Right lung (tissue), 2 donors: ENCODE measurements at regions not wholly inside any gene's neighbourhood (a gene's known extent, or its start where the extent isn't known, plus 50 kb on each side); places are given as distances from the start of the nearest gene placed in this dataset.

Experiments
- DNase-seq, 2 donors: peaks; one replicate each; pipeline ENCODE4 v3.0.0-alpha.2; 2013

DNA sequence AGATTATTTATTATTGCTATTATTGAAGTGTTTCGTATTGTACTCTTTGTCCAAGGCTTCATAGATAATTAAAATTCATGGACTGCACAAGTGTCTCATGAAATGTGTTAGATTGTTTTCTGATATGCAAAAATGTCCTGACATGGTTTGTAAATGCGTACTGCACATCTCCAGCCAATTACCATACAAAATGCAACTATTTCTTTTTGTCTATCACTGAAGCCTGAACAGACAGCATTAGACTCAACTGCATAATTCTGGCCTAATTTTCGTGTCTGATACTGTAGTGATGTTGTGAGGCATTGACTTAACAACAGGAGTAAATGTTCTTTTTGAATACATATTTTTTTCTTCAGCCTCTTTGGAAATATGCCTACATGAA, 498.2 kb upstream of the CD180 start:
- no peak for DNase-seq

DNA sequence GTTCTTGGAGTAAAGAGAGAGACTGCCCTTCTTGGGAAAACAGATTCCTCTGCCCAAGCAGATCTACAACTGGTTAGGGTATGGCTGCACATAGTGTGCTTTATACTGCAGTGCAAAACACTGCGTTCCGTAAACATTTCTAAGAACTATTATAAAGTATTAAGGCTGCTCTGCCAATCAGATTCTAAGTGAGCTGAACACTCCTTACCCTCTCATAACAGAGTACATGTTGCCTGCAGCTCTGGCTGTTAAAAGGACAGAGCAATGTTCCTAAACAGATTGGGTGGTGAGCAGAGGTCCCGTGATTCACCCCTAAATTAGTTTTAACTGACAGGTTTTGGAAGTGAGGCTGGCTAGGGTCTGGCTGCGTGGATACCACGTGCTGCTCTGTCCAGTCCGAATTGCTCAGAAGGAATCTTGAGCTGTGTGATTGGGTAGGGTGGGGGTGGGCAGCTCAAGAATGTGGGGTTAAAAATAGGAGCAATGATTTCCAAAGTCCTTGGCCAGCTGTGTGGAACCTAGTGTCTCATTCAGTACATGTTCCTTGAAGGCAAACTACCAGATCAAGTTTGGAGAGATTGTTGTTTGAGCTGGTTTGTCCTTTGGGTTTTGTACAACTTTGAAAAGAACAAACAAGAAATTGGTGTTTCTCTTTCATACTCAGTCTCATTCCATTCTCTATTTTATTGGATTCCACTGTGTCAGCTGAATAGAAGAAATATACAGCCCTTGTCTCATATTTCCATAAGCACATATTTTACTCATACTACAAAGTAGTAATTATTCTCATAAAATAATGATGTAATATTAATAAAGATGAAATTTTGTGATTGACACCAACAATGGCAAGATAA, 497.6 kb upstream of the CD180 start:
- DNase-seq, result peak; percentile 10 to 26

DNA sequence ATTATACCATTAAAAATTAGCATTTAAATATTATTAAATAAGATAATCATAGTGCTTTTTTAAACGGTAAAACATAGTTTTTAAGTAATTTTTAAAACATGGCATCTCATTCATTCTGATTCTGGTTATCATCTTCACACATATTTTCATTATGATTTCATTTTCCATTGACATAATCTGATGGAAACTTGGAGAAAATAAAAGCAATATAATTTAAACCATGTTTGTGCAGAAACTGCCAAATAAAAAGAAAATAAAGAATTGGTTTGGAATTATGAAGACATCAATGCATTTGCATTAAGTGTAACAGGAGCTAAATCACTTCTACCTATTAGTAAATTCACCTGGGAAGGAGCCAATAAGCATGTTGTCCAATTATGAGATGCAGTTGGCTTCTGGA, 490.1 kb upstream of the CD180 start:
- no peak for DNase-seq

DNA sequence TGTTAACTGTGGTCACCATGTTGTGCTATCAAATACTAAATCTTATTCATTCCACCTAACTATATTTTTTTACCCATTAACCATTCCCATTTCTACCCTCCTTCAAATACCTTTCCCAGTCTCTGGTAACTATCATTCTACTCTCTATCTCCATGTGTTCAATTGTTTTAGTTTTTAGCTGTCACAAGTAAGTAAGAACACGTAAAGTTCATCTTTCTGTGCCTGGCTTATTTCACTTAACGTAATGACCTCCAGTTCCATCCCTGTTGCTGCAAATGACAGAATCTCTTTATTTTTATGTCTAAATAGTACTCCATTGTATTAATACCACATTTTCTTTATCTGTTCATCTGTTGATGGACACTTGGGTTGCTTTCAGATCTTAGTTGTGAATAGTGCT, 485.1 kb upstream of the CD180 start:
- DNase-seq, result no peak

DNA sequence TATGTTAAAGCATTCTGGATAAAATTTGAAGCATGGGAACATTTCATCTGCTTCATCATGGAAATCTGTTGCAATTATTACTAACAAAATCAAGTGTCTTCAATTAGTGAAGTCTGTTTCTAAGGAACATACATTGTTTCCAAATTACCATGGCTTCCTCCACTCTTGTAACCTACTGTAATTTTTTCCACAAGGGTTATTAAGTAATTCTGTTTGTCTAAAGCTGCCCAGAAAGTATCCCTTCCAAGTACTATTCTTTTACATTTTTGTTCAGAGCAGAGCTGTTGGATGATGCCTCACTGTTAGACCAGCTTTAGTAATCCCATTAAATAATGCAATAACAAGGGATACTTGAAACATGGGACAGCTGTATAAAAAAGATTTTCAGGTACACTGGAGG, 483.5 kb upstream of the CD180 start:
- DNase-seq, result no peak

DNA sequence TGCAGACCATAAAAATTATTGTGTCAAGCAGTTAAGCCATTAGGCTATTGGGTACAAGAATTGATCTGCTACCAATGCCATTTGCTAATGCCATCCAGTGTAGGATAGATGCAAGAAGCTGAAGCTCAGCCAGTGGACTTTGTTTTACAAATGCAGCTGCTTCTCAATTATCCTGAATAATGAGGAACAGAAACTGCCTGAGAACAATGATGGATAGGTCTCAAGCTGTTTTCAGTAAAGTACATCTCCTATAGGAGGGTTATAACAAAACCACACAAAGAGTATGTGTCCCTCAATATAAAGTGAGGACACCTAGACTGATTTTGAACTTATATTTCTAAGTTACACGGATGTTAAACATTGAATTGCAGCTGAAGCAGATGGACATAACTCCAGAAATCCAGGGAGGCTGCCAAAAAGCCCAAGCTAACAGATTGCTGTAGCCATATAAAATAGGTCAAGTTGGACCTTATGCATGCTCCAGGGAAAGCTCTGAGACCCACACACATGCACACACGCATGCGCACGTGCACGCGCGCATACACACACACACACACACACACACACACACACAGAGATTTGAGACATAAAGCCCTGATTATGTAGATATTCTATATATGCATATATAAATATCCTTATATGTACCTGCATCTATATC, 482.7 kb upstream of the CD180 start:
- DNase-seq, result no peak

DNA sequence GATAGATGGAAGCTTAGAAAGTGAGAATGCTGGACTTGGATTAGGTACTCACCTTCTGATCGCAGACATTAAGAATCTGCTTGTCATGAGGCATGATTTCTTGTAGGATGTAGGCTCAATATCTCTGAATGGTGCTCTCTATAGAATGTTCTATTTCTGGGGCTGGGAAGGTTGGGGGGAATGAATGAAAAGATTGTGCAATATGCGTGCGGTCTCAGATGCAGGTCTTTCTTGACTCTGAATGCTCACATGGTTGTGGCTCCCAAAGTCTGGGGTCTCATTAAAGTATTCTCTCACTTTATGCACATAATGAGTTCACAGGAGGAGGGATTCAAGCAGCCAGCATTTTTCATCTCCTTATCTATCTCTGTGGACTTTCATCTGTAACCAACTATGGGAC, 482.0 kb upstream of the CD180 start:
- DNase-seq, result no peak

DNA sequence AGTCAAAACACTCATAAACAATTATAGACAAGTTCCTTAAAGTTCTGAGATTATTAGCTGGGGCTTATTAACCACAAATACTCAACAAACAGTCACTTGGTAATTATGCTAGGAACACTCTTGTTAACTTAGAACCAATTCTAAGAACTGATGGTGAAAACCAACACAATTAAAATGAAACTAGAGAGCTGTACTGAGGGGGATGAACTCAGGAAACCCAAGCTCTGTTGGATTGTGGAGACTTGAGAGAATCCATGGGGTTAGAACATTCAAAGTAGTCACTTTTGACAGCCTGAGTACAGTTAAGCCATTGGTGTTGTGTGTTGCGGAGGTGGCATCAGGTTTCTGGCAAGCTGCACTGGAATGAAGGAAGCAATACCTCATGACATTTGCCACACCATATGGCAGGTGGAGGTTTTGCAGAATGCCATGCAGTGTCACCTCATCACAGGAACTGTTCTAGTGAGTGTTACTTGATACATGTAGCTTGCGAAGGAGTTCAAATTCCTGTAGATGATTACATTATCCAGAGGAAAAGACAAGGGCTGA, 480.9 kb upstream of the CD180 start:
- DNase-seq, result no peak

DNA sequence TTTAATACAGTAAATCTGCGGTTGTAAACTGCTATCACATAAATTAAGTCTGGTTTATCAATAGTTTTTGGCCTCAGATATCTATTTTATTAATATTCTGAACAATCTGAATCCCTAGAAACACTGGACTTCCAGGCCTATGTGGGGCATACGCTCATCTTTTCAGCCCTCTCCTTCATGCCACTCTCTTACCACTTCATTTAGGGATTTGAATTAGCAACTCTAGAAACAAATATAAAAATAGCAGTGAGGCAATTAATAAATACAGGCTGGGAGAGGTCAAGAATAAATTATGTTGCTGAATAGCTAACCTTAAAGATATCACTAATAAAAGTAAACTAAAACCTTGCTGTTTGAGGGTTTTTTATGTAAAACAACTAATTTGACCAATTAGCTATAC, 480.3 kb upstream of the CD180 start:
- no peak for DNase-seq

DNA sequence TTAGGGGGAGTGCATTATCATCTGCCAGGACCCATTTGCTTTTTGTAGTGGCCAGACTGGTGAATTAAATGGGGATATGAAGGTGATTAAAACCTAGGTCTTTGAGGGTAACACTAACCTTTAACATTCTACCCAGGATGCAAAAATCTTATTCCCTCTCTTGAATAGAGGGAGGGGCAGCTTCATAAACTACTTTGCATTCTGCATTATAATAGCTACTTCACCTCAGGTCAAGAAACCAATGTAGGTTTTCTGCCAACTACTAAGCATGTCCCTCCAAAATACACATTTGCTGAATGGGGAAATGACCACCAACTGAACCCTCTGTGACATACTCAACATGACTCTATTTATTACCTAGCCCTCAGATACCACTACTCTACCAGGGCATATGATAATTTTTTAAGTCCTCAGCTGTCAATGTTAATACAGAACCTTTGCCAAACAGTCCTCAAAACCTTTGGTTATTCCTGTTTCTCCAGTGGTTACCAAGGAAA, 477.6 kb upstream of the CD180 start:
- DNase-seq, result no peak

DNA sequence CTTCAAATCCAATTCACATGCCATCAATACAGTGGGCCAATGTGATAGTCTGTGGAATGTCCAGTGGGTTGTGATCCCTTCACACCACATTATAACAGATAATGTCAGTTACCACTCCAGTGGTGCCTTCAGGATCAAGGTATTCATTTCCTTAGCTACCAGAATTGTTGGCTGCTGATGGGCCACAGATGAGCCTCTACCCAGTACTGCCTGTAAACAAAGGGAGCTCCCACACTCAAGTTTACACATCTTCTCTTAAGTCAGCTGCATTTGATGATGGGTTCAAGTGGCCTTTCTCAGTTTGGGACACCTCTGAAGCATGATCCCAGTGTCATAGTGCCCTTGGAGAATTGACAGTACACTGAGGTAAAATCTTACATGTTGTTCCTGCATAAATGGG, 477.0 kb upstream of the CD180 start:
- DNase-seq, result no peak

DNA sequence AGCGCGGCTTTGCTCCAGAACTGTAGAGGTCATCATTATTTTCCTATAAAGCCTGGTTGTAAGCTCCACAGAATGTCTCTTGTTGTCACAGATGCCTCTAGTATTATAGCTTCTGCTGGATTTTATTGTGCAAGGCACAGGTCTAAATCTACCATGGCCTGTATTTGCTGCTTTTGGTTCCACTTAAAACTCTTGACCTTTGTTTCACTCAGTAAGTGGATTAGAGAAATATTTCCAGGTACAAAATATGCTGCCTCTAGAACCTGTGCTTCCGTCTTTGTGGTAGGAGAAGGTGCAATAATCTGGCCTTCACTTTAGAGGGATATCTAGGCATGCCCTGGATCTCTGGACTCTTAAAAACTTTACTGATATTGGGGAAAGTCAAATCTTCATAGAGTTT, 476.6 kb upstream of the CD180 start:
- no peak for DNase-seq

DNA sequence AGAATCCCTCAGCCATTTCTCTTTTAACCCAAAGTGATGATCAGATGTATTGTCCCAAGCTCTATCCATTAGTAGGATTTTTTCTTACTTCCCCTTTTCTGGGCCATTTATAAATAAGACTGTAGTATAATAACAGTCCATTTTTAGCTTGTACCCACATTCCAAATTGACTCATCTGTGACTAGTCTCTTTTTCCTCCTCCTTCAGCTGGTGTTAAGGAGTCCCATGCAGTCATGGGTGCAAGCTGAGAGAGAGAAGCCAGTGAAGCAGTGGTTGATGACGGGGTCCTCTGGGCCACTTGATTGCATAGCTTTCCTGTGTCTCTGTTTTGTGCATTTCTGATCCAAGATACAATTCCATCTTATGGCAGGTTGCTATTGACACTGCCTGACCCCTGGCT, 476.0 kb upstream of the CD180 start:
- DNase-seq, result no peak

DNA sequence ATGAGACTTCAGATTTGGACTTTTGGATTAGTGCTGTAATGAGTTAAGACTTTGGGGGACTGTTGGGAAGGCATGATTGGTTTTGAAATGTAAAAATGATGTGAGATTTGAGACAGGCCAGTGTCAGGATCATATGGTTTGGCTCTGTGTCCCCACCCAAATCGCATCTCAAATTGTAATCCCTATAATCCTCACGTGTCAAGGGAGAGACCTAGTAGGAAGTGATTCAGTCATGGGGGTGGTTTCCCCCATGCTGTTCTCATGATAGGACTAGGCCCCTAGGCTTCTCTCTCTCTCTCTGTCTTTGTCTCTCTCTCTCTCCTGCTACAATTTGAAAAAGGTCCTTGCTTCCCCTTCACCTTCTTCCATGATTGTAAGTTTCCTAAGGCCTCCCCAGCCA, 473.3 kb upstream of the CD180 start:
- no peak for DNase-seq

DNA sequence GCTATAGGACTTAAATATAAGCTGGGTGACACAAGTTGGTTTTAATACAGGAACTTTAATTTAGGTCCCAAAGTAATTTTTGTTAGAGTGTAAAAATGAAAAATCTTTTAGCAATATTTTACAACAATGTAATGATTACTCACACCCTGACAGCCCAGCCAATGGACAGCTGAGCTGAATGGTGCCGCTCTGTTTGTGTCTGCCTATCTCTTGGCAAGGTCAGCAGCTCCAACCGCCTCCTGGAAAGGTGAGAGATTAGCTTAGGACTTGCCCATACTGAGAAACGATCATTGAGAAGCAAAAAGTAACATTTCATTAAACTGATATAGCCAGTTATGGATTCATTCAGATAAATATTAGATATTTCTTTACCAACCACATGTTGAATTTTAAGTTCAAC, 463.6 kb upstream of the CD180 start:
- no peak for DNase-seq

DNA sequence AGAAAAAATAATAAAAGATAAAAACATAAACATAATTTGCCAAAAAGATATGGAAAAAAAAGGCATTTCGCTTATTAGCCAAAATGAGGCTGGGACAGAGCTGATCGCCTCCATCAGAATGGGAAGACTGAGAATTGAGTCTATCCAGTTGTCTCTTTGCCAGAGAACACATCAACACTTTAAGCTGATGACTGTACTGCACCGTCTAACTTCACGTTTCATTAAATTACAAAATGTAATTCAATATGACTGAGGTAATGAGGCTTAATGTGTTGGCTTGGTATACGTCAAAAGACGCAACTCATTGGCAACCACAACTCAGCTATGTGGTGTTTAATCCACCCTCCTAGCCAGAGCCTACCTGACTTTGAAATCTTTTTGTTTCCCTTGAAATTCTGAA, 462.7 kb upstream of the CD180 start:
- no peak for DNase-seq

DNA sequence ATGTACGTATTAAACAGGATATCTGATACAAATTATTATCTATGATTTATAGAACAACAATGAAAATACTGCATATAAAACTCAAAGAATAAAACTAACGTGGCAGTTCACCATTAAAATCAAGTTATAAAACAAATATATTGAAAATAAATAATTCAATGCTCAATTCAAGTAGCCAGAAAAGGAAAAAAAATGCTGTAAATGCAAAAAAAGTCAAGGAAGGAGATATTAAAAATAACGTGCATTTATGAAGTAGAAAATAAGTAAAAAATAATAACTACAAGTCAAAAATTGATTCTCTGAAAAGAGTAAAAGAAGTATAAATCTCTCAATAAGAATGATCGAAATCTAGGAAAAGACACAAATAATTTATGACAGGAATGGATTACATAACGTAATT, 460.5 kb upstream of the CD180 start:
- no peak for DNase-seq

DNA sequence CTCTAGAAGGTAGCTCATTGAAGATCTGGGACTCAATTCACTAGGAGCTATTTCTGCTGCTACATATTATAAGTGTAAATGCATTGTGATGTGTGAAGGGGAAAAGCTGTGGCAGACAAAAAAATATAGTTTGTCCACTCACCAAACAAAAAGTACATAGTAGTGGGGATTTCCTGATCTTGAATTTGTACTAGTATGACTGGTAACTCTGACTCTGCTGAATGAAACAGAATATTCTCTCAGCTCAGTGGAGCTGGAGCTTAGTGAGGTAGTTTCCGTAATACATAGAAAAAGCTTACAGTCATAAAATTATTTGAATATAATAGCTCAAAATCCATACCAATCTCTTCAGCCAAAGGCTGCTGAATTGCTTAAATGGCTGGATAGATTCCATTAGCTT, 455.6 kb upstream of the CD180 start:
- no peak for DNase-seq

DNA sequence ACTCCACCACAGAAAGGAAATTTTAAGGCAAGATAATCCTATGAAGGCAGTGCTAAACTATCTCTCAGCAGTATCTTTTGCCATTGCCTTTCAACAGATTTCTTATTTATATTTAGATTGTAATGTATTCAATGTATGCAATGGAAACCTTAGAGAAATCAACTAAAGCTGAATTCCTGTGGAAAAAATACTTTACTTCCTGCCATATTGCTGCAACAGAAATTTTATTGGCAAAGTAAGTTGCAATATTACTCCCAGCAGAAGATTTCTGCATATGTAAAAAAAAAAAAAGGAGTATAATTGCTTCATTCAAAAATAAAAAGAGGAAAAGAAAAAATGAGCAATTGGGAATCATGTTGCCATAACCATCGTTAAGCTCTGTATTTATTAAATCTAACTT, 454.6 kb upstream of the CD180 start:
- DNase-seq, result no peak

DNA sequence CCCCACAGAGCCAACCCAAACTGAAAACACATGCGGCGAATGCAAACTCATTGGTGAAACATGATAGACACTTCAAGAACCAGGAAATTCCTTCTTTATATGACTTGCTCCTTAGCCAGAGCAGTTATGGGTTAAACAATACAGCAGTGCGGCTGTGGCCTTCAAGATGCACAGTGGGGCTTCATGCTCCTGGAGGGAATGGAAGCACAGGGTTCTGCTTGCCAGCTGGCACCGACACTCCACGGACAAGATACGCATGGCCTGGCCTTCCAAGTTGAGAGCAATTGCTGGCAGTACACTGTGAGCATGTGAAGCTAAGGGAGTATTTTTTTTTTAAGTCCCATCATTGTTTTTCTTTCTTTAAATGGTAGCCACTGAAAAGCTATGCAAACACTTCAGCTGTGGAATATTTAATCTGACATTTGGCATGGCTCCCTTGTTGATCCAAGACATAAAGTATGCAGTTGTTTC, 451.6 kb upstream of the CD180 start:
- peak; percentile 53 to 57 for DNase-seq

DNA sequence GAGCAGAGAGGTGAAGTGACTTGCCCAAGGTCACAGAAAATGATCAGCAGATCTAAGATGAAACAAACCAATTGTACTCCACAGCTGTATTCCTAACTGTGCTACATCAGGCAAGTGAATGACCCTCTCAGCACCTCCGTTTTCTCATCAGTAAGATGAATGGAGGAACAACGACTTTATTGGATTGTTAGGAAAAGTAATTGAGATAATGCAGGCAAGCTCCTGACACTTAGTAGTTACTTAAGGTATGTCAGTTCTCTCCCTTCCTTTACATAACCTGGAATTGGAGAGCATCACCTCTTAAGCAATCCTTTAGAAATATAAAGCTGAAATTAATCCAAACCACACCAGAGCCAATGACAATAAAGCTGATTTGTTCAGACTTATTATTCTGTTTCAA, 451.2 kb upstream of the CD180 start:
- no peak for DNase-seq

DNA sequence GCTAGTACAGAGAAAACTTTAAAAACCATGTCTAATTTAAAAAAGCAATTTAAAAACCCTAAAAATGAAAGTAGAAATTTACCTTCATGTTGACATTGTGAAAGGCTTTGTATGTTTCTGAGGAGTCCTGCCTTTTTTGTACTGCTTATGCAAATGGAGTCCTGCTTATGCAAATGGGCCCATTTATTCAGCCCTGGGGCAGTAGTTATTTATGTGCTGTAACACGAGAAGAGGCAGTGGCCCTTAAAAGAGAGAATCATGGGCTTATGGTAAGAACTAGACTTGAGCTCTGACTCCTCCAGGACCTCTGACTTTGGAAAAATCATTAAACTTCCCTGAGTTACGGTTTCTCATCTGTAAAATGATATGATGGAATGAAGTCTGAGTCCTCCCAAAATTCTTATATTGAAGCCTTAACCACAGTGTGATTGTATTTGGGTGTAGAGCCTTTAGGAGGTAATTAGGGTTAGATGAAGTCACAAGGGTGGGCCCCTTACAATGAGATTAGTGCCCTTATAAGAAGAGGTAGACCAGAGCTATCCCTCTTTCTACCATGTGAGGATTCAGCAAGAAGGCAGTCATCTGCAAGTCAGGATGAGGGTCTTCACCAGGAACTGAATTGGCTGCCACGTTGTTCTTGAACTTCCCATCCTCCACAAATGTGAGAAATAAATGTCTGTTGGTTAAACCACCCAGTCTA, 447.8 kb upstream of the CD180 start:
- DNase-seq, result no peak

DNA sequence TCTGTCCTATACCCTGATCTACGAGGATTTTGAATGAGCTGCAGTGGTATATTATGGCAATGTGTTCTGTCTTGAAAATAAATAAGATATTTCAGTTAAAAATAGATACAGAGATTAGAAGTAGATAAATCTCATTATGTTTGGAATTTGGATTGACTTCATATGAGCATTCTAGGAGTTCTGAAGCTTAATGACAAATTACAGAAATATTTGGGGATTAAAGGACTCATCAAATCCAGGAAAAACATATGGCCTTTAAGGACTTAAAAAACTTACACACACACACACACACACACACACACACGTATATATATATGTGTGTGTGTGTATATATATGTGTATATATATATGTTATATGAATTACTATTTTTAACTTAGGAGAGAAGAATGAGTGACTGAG, 446.9 kb upstream of the CD180 start:
- DNase-seq, result no peak
